Tibial nerve (tissue), 4 donors: ENCODE measurements at regions not wholly inside any gene's neighbourhood (a gene's known extent, or its start where the extent isn't known, plus 50 kb on each side); places are given as distances from the start of the nearest gene placed in this dataset.

Experiments
- DNase-seq, 2 donors: peaks; one replicate each; pipeline ENCODE4 v3.0.0-alpha.2; 2019; ENCODE audit warnings: low spot score in 2 of 2
- H3K27ac ChIP-seq, 4 donors: fragments of 200-600 bp; sonication (generic) in 3 of 4; one replicate each; pipeline ENCODE4 v1.5.1; 2017 to 2019; ENCODE audit warnings: mild to moderate bottlenecking in 1 of 4
- H3K27me3 ChIP-seq, 2 donors: fragments of 200-600 bp; sonication (generic) in 1 of 2; one replicate each; pipeline versions ENCODE4 v1.5.1 to v1.6.0; 2017 to 2019
- H3K36me3 ChIP-seq, 3 donors: fragments of 200-600 bp; sonication (generic); one replicate each; pipeline ENCODE4 v1.5.1; 2018 to 2019
- H3K4me1 ChIP-seq, 4 donors: fragments of 200-600 bp; sonication (generic) in 3 of 4; one replicate each; pipeline ENCODE4 v1.5.1; 2017 to 2019
- H3K4me3 ChIP-seq, 4 donors: fragments of 200-600 bp; sonication (generic) in 3 of 4; one replicate each; pipeline ENCODE4 v1.5.1; 2017 to 2019; ENCODE audit warnings: mild to moderate bottlenecking in 1 of 4, moderate library complexity in 1 of 4
- H3K9me3 ChIP-seq, 4 donors: fragments of 200-600 bp; sonication (generic) in 3 of 4; one replicate each; pipeline ENCODE4 v1.5.1; 2017 to 2019
- EP300 ChIP-seq, 2 donors: sonication (generic); formaldehyde crosslinking; IDR thresholded peaks; one replicate each; pipeline ENCODE4 v1.6.1; 2017; ENCODE audit warnings: antibody characterized with exemption in 2 of 2, mild to moderate bottlenecking in 1 of 2
- POLR2A ChIP-seq, 2 donors: fragments of 450-650 bp; IDR thresholded peaks; one replicate each; pipeline ENCODE4 v1.6.1; 2017; ENCODE audit warnings: antibody characterized with exemption in 2 of 2, mild to moderate bottlenecking in 2 of 2, moderate library complexity in 2 of 2
- WGBS, 2 donors: methylation state at CpG; one replicate each; pipeline ENCODE4 v1.1.5; 2018; 5-methylcytosine and 5-hydroxymethylcytosine counted together
- TF ChIP-seq, protein P1 (sequence below), 5 experiments: fragments of 200-600 bp in 3 of 5; fragments of 450-650 bp in 2 of 5; sonication (generic) in 3 of 5; IDR thresholded peaks; one replicate each; pipeline ENCODE4 v1.5.1; 2016 to 2019; ENCODE audit warnings: antibody characterized with exemption in 5 of 5, mild to moderate bottlenecking in 3 of 5, moderate library complexity in 2 of 5

DNA sequence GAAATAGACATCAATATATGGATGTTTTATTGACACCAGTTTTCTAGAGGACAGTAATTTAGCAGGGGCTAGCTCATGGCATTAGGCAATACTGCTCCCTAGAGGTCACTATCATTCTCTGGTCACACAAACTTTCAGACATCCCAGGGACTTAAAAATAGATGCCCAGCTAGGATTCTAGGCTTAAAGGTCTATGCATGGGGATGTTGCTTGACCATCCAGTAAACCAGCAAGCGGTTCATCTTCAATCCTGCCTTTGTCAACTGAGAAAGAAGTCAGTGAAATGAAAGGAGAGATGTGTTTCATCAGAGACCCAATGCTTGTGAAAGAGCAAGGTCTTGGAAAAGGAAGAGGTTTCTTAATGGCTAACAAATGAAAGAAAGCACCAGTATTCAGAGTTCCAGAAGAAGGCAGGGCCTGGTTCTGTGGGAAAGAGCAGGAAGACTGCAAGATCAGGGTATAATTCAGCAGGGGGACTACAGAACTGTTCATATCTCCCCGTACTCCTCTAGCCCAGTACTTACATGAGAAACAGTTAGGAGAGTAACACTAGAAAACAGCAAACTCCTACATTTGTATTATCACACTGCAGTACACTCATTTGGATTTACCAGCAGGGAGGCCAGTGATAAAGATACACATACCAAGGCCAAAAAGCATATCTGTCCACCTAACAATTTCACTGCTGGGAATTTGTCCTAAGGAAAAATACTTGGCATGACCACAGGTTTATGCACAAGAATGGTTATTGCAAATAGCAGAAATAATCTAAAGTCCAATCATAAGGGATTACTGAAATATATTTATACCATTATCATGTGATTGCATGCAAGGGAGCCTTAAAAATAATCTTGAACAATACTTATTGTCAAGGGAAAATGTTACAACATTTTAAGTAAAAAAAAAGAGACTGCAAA, 151.4 kb upstream of the LAMA2 start:
- no peaks in the 10 kb centered on the region for H3K9me3 ChIP-seq
- H3K36me3 ChIP-seq = no peaks in the 10 kb centered on the region
- peak overlapping the region in 1 of 4 donors; percentile 33 for H3K27ac ChIP-seq
- no peaks in the 10 kb centered on the region for H3K27me3 ChIP-seq
- WGBS, 2 donors = 61 to 72% methylated on average over 2 of the region's 2 CpGs
- H3K4me1 ChIP-seq = peaks cover 0 to 6% (median 0%) of the 10 kb centered on the region in 4 donors
- TF ChIP-seq, protein P1, sequence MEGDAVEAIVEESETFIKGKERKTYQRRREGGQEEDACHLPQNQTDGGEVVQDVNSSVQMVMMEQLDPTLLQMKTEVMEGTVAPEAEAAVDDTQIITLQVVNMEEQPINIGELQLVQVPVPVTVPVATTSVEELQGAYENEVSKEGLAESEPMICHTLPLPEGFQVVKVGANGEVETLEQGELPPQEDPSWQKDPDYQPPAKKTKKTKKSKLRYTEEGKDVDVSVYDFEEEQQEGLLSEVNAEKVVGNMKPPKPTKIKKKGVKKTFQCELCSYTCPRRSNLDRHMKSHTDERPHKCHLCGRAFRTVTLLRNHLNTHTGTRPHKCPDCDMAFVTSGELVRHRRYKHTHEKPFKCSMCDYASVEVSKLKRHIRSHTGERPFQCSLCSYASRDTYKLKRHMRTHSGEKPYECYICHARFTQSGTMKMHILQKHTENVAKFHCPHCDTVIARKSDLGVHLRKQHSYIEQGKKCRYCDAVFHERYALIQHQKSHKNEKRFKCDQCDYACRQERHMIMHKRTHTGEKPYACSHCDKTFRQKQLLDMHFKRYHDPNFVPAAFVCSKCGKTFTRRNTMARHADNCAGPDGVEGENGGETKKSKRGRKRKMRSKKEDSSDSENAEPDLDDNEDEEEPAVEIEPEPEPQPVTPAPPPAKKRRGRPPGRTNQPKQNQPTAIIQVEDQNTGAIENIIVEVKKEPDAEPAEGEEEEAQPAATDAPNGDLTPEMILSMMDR (IDR thresholded peaks at IDR 0.05) = peak in 2 of 5 experiments; percentile 25 to 33
- no peak for TF ChIP-seq EP300 (IDR thresholded peaks at IDR 0.05)
- DNase-seq = no peak
- no peak overlapping the region for H3K4me3 ChIP-seq

DNA sequence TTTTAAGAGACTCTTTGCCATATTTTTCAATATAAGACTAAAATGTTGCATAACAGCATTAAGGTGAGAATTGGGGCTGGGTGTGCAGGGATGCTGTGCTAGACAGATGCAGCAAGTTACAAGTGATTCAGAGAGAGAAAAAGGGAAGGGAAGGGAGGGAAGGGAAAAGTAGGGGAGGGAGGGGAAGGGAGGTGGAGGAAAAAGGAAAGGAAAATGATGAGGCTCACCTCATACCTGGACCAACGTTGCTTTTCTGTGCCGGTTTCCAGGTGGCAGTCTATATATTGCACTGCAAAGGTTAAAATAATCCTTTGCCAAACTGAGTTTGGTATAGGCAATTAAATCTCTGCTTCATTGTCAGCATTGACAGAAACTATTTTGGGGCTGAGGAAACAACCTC, 155.4 kb upstream of the LAMA2 start:
- WGBS, 2 donors = 81 to 86% methylated on average over 2 of the region's 2 CpGs

DNA sequence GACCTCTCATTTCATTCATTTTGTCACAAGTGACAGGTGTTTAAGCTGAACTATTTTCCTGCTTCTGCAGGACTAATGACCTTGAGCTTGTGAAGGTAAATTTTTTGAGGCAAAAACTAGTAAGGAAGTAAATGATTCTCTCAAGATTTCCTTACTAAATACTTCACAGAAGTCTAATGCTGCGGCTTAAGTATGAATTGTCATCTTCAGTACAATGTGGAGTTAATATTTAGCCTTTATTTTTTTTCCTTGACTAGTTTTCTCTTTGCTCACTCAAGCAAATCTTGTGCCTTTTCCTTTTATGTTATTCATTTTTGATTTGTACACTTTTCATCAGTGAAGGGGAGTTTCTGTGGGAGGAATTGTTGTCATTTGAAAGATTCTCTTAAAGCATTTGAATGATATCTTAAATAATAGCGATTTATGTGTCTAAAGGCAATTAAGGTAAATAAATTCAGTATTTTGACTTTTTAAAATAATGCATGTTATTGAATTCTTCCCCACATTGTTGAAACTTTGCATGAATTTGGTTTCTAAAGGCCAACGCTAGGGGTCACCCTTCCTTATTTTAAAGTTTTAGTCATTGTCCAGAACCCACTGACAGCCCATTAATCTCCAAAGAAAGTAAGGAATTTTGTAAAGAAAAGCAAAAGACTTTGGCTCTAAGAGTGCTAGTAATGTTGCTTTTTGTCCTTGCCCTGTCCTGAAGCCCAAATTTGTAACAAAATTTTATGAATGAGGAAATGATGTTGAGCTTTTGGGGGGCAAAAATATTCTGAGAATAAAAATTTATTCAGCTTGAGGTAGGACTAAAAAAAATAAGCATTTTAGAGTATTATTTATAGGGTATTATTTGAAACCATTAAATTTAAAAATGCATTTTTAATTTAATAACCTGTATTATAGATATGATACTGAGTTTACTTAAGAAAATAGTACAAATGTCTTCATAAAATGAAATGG, 157.4 kb upstream of the LAMA2 start:
- WGBS, 2 donors = 30 to 33% methylated on average over 3 of the region's 3 CpGs
- H3K36me3 ChIP-seq = no peaks in the 10 kb centered on the region
- peak in 1 of 2 donors; percentile 62 for DNase-seq
- no peaks in the 10 kb centered on the region for H3K9me3 ChIP-seq
- H3K27ac ChIP-seq = no peak overlapping the region
- no peaks in the 10 kb centered on the region for H3K4me1 ChIP-seq
- no peak overlapping the region for H3K4me3 ChIP-seq
- TF ChIP-seq, protein P1 (IDR thresholded peaks at IDR 0.05) = peak; percentile 36 to 65 (median 54)
- TF ChIP-seq POLR2A (IDR thresholded peaks at IDR 0.05) = no peak
- no peaks in the 10 kb centered on the region for H3K27me3 ChIP-seq

More for the DNA sequence above, 155.4 kb upstream of the LAMA2 start:
- Histone ChIP-seq H3K9me3 (no peaks in the 10 kb centered on the region), H3K27me3 (no peaks in the 10 kb centered on the region), H3K36me3 (no peaks in the 10 kb centered on the region), H3K4me3 (no peak overlapping the region), H3K27ac (no peak overlapping the region), H3K4me1 (peaks cover 0 to 6% (median 0%) of the 10 kb centered on the region in 4 donors)
- TF ChIP-seq EP300 (IDR thresholded peaks at IDR 0.05) (no peak), POLR2A (IDR thresholded peaks at IDR 0.05) (no peak)
- TF ChIP-seq, protein P1 (IDR thresholded peaks at IDR 0.05) = no peak
- DNase-seq = no peak

DNA sequence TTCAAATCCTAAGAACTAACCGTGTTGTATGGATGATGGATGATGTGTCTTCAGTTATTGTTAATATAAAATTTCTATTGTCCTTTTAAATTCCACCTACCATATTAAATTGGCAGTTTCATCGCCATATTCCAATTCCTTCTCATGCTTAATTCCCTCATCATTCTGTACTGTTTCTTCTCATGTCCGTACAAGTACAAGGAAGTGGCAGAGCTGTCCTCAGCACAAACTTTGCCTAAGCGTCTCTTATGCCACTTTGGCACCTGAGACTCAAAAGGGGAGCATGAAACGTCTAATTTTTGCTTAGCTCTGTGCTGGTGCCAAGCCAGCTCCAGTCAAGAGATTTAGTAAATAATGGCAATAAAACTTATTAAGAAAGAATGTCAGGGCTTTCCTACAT, 158.2 kb upstream of the LAMA2 start:
- no peaks in the 10 kb centered on the region for H3K36me3 ChIP-seq
- no peaks in the 10 kb centered on the region for H3K27me3 ChIP-seq
- no peaks in the 10 kb centered on the region for H3K9me3 ChIP-seq
- no peak overlapping the region for H3K27ac ChIP-seq
- no peak overlapping the region for H3K4me3 ChIP-seq
- no peaks in the 10 kb centered on the region for H3K4me1 ChIP-seq
- TF ChIP-seq POLR2A (IDR thresholded peaks at IDR 0.05) = no peak
- WGBS, 2 donors = 84% methylated on average over 5 of the region's 5 CpGs
- DNase-seq = no peak

DNA sequence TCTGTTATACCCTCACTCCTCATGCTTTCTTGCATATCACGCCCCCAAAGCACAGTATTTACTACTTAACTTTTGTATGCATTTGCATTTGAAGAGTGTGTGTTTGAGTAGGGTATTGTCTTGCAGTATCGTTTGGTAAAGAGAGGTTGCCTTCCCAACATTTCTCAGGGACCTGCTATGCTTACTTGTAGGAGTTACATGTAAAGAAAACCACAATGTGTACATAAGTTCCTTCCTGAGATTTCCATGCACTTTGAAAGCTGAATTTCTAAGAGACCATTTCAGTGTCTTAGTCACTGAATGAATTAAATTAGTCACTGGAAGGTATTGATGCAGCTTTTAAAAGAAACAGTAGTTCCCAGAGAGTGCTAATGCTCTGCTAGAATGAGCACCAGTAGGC, 159.3 kb upstream of the LAMA2 start:
- DNase-seq = no peak
- no peaks in the 10 kb centered on the region for H3K27me3 ChIP-seq
- TF ChIP-seq, protein P1 (IDR thresholded peaks at IDR 0.05) = no peak
- TF ChIP-seq POLR2A (IDR thresholded peaks at IDR 0.05) (no peak), EP300 (IDR thresholded peaks at IDR 0.05) (no peak)
- H3K9me3 ChIP-seq = no peaks in the 10 kb centered on the region
- H3K4me1 ChIP-seq = no peaks in the 10 kb centered on the region
- H3K4me3 ChIP-seq = no peak overlapping the region
- 56 to 75% methylated on average over 2 of the region's 2 CpGs for whole genome bisulfite sequencing, 2 donors
- H3K27ac ChIP-seq = no peak overlapping the region
- H3K36me3 ChIP-seq = no peaks in the 10 kb centered on the region
